NCI-H446 (cell line): ENCODE measurements at regions not wholly inside any gene's neighbourhood (a gene's known extent, or its start where the extent isn't known, plus 50 kb on each side); places are given as distances from the start of the nearest gene placed in this dataset.
A peak's percentile ranks its signal among the peaks of the same experiment; 100 is the strongest.

Experiments used
- DNase-seq, 2 experiments: peaks; one replicate each; lab custom pipeline; 2025; lab: John Stamatoyannopoulos, UW

DNA sequence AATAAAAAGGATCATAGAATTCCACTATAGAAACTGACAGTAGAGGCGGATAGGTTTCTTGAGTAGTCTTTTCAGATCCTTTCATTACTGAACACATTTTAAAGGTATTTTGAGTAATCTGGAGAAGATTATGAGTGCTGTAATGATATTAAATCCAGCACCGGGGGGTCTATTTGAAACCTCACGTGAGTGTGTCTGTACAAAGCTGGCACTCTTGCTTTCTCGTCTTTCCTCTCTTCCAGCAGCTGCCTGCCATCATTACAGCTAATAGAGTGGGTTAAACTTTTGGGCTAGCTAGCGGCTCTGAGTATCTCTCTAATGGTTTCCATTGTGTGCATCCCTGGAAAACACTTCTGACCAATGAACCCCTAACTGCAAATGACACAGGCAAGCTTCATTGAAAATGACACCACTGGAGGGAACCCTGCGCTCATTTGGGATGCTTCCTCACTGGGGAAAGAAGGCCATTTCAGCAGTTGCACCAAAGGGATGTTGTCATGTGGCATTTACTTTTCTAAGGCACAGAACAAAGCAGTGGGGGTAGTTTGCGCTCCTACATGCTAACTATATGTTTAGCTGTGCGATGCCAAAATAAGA, 101.0 kb downstream of the HRH4 start:
- no peak for DNase-seq

DNA sequence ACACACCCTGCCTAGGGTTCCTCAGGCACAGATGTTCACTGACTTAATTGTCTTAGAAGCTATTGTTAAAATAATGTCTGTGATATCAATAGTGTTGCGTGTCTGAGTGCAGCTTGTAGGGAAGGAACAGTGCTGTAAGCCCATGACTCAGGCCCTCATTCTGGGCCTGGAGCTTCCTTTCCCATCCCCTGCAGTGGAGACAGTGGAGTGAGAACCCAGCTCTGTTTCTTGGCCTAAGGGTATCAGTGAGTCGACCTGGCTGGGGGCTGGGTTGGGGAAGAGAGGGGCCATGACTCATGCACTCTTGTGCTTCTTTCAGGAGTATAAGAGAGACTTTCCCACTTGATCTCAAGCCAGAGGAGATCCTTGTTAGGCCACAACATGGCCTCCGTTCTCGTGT, 106.8 kb downstream of the HRH4 start:
- DNase-seq: no peak

DNA sequence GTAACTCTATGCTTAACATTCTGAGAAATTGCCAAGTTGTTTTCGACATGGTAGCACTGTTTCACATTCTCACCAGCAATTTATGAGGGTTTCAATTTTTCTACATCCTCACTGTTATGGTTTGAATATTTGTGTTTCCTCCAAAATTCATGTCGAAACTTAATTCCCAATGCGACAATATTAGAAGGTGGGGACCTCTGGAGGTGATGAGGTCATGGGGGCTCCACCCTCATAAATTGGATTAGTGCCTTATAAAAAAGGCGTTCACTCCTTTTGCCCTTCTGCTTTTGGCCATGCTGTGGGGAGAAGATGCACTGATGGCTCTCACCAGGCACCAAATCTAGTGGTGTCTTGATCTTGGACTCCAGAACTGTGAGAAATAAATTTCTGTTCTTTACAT, 110.3 kb downstream of the HRH4 start:
- DNase-seq: no peak

DNA sequence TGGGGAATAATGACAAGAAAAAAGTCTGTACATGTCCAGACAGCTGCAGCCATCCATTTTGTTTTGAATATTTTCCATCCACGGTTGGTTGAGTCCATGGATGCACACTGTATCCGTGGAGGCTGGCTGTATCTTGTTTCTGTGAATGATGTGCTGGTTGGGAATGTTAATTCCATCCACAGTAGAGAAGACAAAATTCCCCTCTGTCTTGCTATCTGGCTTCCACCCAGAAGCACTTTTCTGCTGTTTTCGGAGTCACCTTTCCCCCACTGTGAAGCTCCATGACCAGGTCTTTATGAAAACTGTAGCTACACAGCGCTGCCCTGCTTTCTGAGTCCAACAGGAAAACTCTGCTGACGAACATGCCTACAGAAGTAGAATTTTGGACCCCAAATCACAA, 122.3 kb downstream of the HRH4 start:
- DNase-seq: no peak

DNA sequence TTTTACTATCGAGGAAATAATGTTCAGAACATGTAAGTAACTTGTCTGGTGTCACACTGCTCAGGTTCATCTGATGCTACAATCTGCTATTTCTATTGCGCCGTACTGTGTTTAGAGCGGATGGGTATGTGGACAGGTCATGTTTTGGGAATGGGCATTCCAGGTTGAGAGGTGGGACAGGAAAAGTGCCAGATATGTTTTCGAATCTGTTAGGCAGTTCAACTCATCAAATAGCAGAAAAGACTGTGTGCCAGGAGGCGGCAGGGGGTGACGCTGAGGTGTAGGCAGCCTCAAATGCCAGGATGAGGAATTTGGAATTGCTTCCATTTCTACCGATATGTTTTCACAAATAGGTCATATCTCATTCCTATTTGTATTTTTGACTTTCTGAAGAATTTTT, 123.8 kb downstream of the HRH4 start:
- DNase-seq: no peak

- no peak for DNase-seq
These were observed 124.4 kb downstream of the HRH4 start for GRCh38 chr18:24584813-24585212.

DNA sequence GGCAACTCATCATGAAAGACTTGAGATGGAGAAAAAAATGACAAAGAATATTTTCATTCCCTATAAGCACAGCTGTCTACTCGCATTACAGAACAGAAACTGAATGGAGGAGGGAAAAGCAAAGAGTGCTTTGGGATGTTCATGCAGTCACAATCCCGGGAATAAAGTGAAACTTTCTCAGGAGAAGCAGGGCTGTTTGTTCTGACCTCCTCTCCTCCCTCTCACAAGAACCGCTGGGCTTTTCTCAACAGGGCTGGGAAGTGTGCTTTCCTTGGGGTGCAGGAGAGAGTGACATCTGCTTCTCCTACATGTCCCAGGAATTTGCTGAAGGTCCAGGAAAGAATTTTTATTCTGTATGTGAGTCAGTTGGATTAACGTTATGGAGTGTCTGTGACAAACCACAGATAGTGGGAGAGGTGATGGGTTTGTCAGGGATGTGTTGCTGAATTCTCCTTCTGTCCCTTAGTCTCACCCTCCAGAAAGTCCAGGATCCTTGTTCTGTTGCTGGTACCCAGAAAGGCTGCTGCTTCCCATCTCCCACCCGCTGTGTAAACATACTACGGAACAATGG, 125.6 kb downstream of the HRH4 start:
- DNase-seq: no peak

- no peak for DNase-seq
These were observed 126.4 kb downstream of the HRH4 start for GRCh38 chr18:24586662-24587360.

DNA sequence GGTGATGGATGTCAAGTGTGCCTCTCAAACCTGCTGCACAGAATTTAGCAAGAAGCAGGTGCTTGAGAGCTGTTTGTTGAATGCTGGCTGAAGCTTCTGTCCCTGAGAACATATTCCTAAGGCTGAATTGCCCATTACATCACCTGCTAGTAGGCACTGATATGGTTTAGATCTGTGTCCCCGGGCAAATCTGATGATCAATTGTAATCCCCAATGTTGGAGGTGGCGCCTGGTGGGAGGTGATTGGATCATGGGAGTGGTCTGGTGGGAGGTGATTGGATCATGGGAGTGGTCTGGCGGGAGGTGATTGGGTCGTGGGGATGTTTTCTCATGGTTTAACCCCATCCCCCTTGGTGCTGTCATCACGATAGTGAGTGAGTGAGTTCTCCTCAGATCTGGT, 128.0 kb downstream of the HRH4 start:
- no peak for DNase-seq

DNA sequence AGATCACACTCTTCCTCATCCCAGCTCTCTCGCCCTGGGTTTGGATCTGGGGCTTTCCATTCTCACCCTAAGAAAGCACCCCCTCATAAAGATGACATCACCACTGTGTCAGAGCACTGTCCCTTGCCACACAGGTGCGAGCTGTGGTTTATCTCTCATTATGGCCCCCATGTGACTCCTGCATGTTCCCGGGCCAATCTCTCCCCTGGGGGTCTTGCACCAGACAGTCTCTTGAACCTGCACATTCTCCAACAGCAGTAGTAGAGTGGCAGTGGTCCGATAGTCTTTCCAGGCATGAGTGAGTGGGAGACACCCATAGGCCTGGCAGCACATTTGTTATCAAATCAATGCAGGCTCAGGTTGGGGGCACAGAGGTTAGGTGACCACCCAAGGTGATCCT, 130.5 kb downstream of the HRH4 start:
- DNase-seq: no peak

GRCh38 chr18:24593401-24593800, 133.0 kb downstream of the HRH4 start:
- DNase-seq: no peak

DNA sequence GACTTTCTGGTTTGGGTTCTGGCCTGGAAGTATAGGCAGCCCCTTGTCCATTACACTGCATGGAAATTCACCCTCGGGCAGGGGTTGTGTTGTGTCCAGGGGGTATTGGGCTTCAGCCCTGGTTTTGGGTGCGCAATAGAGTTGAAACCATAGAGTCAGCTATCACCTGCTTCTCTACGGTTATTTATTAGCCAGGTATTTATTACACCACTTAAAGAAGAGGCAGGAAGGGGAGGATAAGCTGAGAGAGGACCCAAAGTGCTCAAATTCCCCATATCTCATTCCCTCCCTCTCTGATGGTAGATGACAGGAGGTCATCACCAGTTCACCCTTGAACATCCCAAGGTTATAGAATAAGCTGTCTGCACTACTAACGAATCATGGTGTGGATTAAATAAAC, 133.4 kb downstream of the HRH4 start:
- no peak for DNase-seq

- no peak for DNase-seq
These were observed 135.2 kb downstream of the HRH4 start for GRCh38 chr18:24595561-24596031.

GRCh38 chr18:24600076-24600654, 139.7 kb downstream of the HRH4 start:
- peak; percentile 78 to 85 for DNase-seq

GRCh38 chr18:24601585-24601984, 141.1 kb downstream of the HRH4 start:
- peak; percentile 23 to 75 for DNase-seq

- peak in 1 of 2 experiments; percentile 30 for DNase-seq
These were observed 141.8 kb downstream of the HRH4 start for GRCh38 chr18:24602201-24602600.

- no peak for DNase-seq
These were observed 142.7 kb downstream of the HRH4 start for GRCh38 chr18:24603151-24603550.

DNA sequence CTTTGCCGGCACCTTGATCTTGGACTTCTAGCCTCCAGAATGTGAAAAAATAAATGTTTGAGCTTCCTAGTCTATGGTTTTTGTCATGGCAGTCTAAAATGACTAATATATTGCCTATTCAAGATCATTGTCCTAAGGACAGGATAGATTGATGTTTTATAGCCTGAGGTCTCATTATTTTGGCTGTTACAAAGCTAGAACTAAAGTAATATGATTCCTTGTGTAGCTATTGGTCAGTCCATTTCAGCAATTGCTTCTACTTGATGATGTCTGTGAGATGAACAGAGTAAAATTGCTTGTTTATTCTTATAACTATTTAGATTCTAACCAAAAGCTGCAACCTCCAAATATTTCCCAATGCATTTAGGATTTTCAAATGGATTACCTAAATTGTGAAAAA, 145.0 kb downstream of the HRH4 start:
- DNase-seq: no peak

DNA sequence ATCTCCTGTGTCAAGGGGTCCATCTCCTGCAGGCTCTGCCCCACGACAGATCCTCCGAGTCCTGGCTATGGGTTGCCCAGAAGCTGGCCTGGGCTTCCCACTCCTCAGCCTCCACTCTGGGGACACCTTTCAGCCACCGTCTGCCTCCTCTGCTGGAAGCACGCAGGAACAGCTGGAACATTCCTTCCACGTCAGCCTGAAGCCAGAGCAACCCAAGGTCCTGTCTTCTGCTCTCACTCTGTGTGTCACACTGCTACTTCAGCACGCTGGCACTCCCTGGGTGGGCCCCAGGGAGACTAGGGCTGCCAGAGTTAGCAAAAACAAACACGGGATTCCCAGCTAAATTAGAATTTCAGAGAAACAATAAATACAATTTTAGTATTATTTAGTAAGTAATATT, 148.8 kb downstream of the HRH4 start:
- DNase-seq: no peak

GRCh38 chr18:24611075-24611474, 150.6 kb downstream of the HRH4 start:
- no peak for DNase-seq

DNA sequence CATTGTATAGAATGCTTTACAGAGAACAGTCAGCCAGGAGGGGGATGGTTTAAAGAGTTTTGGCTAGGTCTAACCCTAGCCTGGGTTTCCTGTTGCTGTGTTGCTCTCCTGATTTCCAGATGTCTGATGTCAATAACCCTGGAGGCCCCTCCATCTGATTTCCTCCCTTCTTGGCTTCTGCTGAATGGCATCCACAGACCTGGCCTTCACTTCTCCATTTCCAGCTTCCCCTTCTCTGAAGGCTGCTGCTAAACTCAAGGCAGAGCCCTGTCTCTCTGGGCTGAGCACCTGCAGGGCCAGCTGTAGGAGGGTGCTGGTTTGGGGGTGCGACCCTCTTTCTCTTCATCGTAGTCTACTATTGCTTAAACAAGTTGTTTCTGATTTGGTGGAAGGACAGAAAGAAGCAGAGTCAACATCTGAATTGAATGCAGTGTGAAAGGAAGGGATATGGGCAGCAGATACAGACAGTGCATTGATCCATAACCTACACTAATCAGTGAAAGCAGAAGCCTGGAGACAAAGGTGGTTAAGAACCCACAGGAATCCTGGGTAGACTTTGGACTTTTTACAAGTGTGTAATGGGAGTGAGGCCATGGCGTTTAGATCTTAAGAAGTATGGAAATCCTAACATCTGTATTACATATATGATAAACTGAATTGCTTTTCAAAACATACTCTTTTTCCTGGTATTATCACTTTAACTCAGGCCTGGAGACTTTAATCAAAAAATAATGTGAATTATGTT, 153.6 kb downstream of the HRH4 start:
- no peak for DNase-seq

GRCh38 chr18:24616653-24617052, 156.2 kb downstream of the HRH4 start:
- DNase-seq: no peak
